B cell (primary cell): ENCODE measurements at regions not wholly inside any gene's neighbourhood (a gene's known extent, or its start where the extent isn't known, plus 50 kb on each side); places are given as distances from the start of the nearest gene placed in this dataset.

Experiments used
- ATAC-seq: fragments of 200-7000 bp; cut with Tn5 transposase; one replicate; pipeline ENCODE4 v1.10.0; 2021; ENCODE audit warnings: low read depth, mild to moderate bottlenecking, moderate number of reproducible peaks, moderate library complexity
- CTCF ChIA-PET: fragments of 350-600 bp; sonication (Branson Sonifier 250); formaldehyde crosslinking; loops from one replicate; lab custom pipeline; 2021; ENCODE audit warnings: antibody characterized with exemption, inconsistent platforms; lab: Charles Lee
- POLR2A ChIA-PET: fragments of 350-600 bp; sonication (Branson Sonifier 250); formaldehyde crosslinking; loops from one replicate; lab custom pipeline; 2021; ENCODE audit warnings: antibody characterized with exemption; lab: Charles Lee
- DNase-seq: peaks from one replicate; pipeline ENCODE4 v3.0.0; 2013
- H2AFZ ChIP-seq: 2 replicates; pipeline ENCODE4 v1.6.1; 2012; ENCODE audit warnings: mild to moderate bottlenecking, low read depth, low read length; ENCODE audit not compliant: insufficient read depth, poor library complexity, severe bottlenecking
- H3K27ac ChIP-seq, 2 donors: 1 replicate in 1 of 2; 2 replicates in 1 of 2; pipeline ENCODE4 v1.5.1; 2012 to 2013; ENCODE audit warnings: low read length in 2 of 2, mild to moderate bottlenecking in 2 of 2, moderate library complexity in 1 of 2
- H3K27me3 ChIP-seq, 4 experiments: fragments of 200-600 bp in 1 of 4; sonication (generic) in 1 of 4; replicated peaks in 1 of 4; 1 replicate in 2 of 4; 2 replicates in 2 of 4; pipeline versions ENCODE4 v1.6.1 to v1.7.0; 2013 to 2016; ENCODE audit warnings: low read length in 3 of 4, mild to moderate bottlenecking in 2 of 4, mixed read lengths in 1 of 4, moderate library complexity in 1 of 4; ENCODE audit not compliant: insufficient read depth in 4 of 4, control insufficient read depth in 3 of 4; ENCODE audit errors: control extremely low read depth in 1 of 4
- H3K36me3 ChIP-seq, 2 experiments: replicated peaks in 1 of 2; 1 replicate in 1 of 2; 2 replicates in 1 of 2; pipeline versions ENCODE4 v1.6.1 to v1.7.1; 2013; ENCODE audit warnings: low read length in 1 of 2; ENCODE audit not compliant: insufficient read depth in 2 of 2, control insufficient read depth in 1 of 2; ENCODE audit errors: control extremely low read depth in 1 of 2, extremely low read depth in 1 of 2
- H3K4me1 ChIP-seq, 2 donors: fragments of 200-600 bp in 1 of 2; sonication (generic) in 1 of 2; 1 replicate in 1 of 2; 2 replicates in 1 of 2; pipeline versions ENCODE4 v1.5.1 to v1.6.1; 2013 to 2017; ENCODE audit warnings: low read length in 2 of 2; ENCODE audit not compliant: control insufficient read depth in 2 of 2, insufficient read depth in 2 of 2
- H3K4me2 ChIP-seq: replicated peaks from 2 replicates; pipeline ENCODE3; 2012; ENCODE audit warnings: mild to moderate bottlenecking, low read depth, low read length; ENCODE audit not compliant: poor library complexity, severe bottlenecking
- H3K4me3 ChIP-seq, 5 experiments: fragments of 200-600 bp in 1 of 5; sonication (generic) in 1 of 5; 1 replicate in 3 of 5; 2 replicates in 2 of 5; pipeline versions ENCODE4 v1.5.1 to v1.7.0; 2011 to 2016; ENCODE audit warnings: low read length in 4 of 5, mild to moderate bottlenecking in 4 of 5, low read depth in 2 of 5, control low read depth in 1 of 5, moderate library complexity in 1 of 5; ENCODE audit not compliant: insufficient read depth in 1 of 5; ENCODE audit errors: control extremely low read depth in 1 of 5, extremely low read depth in 1 of 5
- H3K79me2 ChIP-seq: fragments of 200-600 bp; sonication (generic); one replicate; pipeline ENCODE4 v1.6.0; 2016; ENCODE audit warnings: low read length; ENCODE audit not compliant: control insufficient read depth, insufficient read depth
- H3K9ac ChIP-seq: fragments of 200-600 bp; sonication (generic); 2 replicates; pipeline ENCODE4 v1.6.1; 2017; ENCODE audit warnings: mild to moderate bottlenecking, low read length, moderate library complexity
- H3K9me3 ChIP-seq, 3 donors: one replicate each; pipeline versions ENCODE4 v1.6.1 to v1.7.1; 2013; ENCODE audit warnings: low read length in 2 of 3; ENCODE audit not compliant: control insufficient read depth in 2 of 3, insufficient read depth in 1 of 3; ENCODE audit errors: control extremely low read depth in 1 of 3
- H4K20me1 ChIP-seq: 2 replicates; pipeline ENCODE4 v1.6.0; 2012; ENCODE audit warnings: mild to moderate bottlenecking, low read length; ENCODE audit not compliant: insufficient read depth, control insufficient read depth, poor library complexity, severe bottlenecking
- H3K27ac Mint-ChIP-seq: one replicate; pipeline ENCODE4 v1.8.0; 2021; ENCODE audit warnings: mixed read lengths
- H3K27me3 Mint-ChIP-seq: one replicate; pipeline ENCODE4 v1.8.0; 2021; ENCODE audit warnings: mixed read lengths
- H3K4me1 Mint-ChIP-seq: one replicate; pipeline ENCODE4 v1.8.0; 2021; ENCODE audit warnings: mixed read lengths
- H3K4me3 Mint-ChIP-seq: one replicate; pipeline ENCODE4 v1.8.0; 2021; ENCODE audit warnings: mixed read lengths
- H3K9me3 Mint-ChIP-seq: one replicate; pipeline ENCODE4 v1.8.0; 2022; ENCODE audit warnings: mixed read lengths; ENCODE audit not compliant: insufficient read depth
- EZH2 ChIP-seq: IDR thresholded peaks from 2 replicates; pipeline ENCODE4 v1.6.1; 2012; ENCODE audit warnings: borderline replicate concordance, low read depth, mild to moderate bottlenecking, moderate library complexity, low read length; ENCODE audit not compliant: insufficient read depth, poor library complexity, severe bottlenecking
- WGBS: methylation state at CpG from one replicate; pipeline ENCODE4 v1.1.5; 2013; ENCODE audit warnings: missing lambda C conversion rate; ENCODE audit not compliant: insufficient coverage; 5-methylcytosine and 5-hydroxymethylcytosine counted together
- intact Hi-C: fragments of 100-400 bp; cut with micrococcal nuclease; formaldehyde crosslinking; loops from one replicate; pipeline ENCODE4 v1.10.0; 2022
- TF ChIP-seq, protein P1 (sequence below): fragments of 200-600 bp; IDR thresholded peaks from one replicate; pipeline ENCODE4 v1.8.0; 2022; ENCODE audit warnings: antibody characterized with exemption, mild to moderate bottlenecking

DNA sequence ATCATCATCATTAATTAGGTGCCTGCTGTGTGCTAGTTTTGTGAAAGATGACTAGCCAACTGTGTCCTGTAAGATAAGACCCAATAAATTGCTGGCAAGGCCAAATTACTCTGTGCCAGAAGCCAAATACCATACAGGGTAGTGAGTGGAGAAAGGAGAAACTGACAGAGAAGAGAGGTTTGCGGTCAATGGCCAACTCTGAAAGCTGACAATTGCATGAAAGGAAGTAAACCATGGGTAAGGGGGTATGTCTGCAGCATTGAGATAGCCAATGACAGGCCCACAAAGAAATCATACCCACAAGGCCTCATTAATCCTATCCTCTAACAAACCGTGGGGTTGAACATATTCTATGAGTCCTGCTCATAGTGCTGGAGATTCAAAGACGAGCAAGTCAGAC, 236.6 kb upstream of the CCDC196 start:
- 90% methylated on average over 2 of the region's 3 CpGs for WGBS
- Histone ChIP-seq H3K4me3 (no peak overlapping the region), H3K4me1 (no peaks in the 10 kb centered on the region), H3K9ac (no peak overlapping the region), H3K4me2 (no peak overlapping the region), H3K79me2 (no peaks in the 10 kb centered on the region), H3K27ac (no peak overlapping the region), H3K9me3 (no peaks in the 10 kb centered on the region), H4K20me1 (no peaks in the 10 kb centered on the region), H3K36me3 (no peaks in the 10 kb centered on the region), H2AFZ (no peak overlapping the region), H3K27me3 (peaks cover 0 to 3% (median 0%) of the 10 kb centered on the region in 4 experiments)
- ChIA-PET POLR2A (no interaction called here), CTCF (no interaction called here)
- Mint-ChIP-seq H3K9me3 (no peaks in the 10 kb centered on the region), H3K27me3 (no peaks in the 10 kb centered on the region), H3K27ac (no peak overlapping the region), H3K4me1 (no peaks in the 10 kb centered on the region), H3K4me3 (no peak overlapping the region)
- intact Hi-C loops = no loop called here
- ATAC-seq = no peak
- no peak for DNase-seq
- no peak for TF ChIP-seq EZH2
- TF ChIP-seq, protein P1, sequence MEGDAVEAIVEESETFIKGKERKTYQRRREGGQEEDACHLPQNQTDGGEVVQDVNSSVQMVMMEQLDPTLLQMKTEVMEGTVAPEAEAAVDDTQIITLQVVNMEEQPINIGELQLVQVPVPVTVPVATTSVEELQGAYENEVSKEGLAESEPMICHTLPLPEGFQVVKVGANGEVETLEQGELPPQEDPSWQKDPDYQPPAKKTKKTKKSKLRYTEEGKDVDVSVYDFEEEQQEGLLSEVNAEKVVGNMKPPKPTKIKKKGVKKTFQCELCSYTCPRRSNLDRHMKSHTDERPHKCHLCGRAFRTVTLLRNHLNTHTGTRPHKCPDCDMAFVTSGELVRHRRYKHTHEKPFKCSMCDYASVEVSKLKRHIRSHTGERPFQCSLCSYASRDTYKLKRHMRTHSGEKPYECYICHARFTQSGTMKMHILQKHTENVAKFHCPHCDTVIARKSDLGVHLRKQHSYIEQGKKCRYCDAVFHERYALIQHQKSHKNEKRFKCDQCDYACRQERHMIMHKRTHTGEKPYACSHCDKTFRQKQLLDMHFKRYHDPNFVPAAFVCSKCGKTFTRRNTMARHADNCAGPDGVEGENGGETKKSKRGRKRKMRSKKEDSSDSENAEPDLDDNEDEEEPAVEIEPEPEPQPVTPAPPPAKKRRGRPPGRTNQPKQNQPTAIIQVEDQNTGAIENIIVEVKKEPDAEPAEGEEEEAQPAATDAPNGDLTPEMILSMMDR = no peak

DNA sequence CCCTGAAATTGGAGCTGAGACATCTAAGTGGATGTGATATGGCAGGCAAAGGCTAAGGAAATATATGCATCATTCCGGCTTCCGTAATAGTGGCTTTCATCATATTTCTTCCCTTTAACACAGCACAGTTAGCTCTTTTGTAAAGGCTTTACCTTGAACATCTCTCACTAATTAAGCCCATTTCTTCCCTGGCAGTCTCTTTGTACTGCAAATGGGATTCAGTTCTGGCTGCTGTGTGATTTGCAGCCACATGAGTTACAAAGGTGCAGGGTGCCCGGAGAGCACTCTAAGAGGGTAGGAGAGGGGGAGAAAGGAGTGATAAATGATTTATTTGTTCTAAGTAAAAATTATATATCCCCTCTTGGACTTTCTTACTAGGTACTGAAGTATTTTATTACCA, 232.1 kb upstream of the CCDC196 start:
- H3K4me1 ChIP-seq = no peaks in the 10 kb centered on the region
- no CpG with 5 or more reads among the region's 3 CpGs for WGBS
- no peak overlapping the region for H3K4me3 ChIP-seq
- no peaks in the 10 kb centered on the region for H3K79me2 ChIP-seq
- no peak for TF ChIP-seq EZH2
- TF ChIP-seq, protein P1 = no peak
- H3K27ac ChIP-seq = no peak overlapping the region
- H2AFZ ChIP-seq = no peak overlapping the region
- peaks cover 0 to 3% (median 0%) of the 10 kb centered on the region in 4 experiments for H3K27me3 ChIP-seq
- H3K4me2 ChIP-seq = no peak overlapping the region
- CTCF ChIA-PET = no interaction called here
- H3K9me3 ChIP-seq = no peaks in the 10 kb centered on the region
- no peaks in the 10 kb centered on the region for H3K9me3 Mint-ChIP-seq
- H3K9ac ChIP-seq = no peak overlapping the region
- H3K27ac Mint-ChIP-seq = no peak overlapping the region
- no peak overlapping the region for H3K4me3 Mint-ChIP-seq
- H3K27me3 Mint-ChIP-seq = no peaks in the 10 kb centered on the region
- intact Hi-C loops = no loop called here
- DNase-seq (no peak), ATAC-seq (no peak)
- no peaks in the 10 kb centered on the region for H3K36me3 ChIP-seq
- POLR2A ChIA-PET = no interaction called here
- H4K20me1 ChIP-seq = no peaks in the 10 kb centered on the region
- no peaks in the 10 kb centered on the region for H3K4me1 Mint-ChIP-seq
